PC-9 (cell line): ENCODE measurements at regions not wholly inside any gene's neighbourhood (a gene's known extent, or its start where the extent isn't known, plus 50 kb on each side); places are given as distances from the start of the nearest gene placed in this dataset.
"Not testable (repeated sequence)": the region's sequence is repeated elsewhere in the genome, so short reads cannot be mapped to it uniquely, and the experiment has no call there.

Experiments
- BruUV-seq: library from RNA; stranded (reverse); fragments of 400-500 nt; replicated peaks from 2 replicates; lab custom pipeline; 2021; lab: Mats Ljungman, UMichigan
- CTCF ChIA-PET: fragments of 300-600 bp; sonication (Branson Sonifier 250); formaldehyde crosslinking; loops from one replicate; lab custom pipeline; 2022; ENCODE audit warnings: antibody characterized with exemption; lab: Charles Lee
- POLR2A ChIA-PET: fragments of 300-600 bp; sonication (Branson Sonifier 250); formaldehyde crosslinking; loops from one replicate; lab custom pipeline; 2022; ENCODE audit warnings: antibody characterized with exemption; ENCODE audit not compliant: unreplicated experiment; lab: Charles Lee
- DNase-seq, 2 experiments: peaks; one replicate each; pipeline versions ENCODE4 v3.0.0 to v3.0.0-alpha.2; 2015 to 2022; ENCODE audit warnings: mixed read lengths in 1 of 2
- H2AFZ ChIP-seq: fragments of 200-600 bp; sonication (generic); 2 replicates; pipeline ENCODE4 v1.8.1; 2017; ENCODE audit warnings: antibody characterized with exemption
- H3F3A ChIP-seq: fragments of 200-600 bp; sonication (generic); 2 replicates; pipeline ENCODE4 v1.8.1; 2017; ENCODE audit warnings: antibody characterized with exemption, mild to moderate bottlenecking, low read depth; ENCODE audit not compliant: insufficient read depth
- H3K27ac ChIP-seq: fragments of 200-600 bp; sonication (generic); 2 replicates; pipeline ENCODE4 v1.6.1; 2016; ENCODE audit warnings: mixed run types
- H3K27me3 ChIP-seq: fragments of 200-600 bp; sonication (generic); 2 replicates; pipeline ENCODE4 v1.6.1; 2016; ENCODE audit warnings: low read depth, mixed run types; ENCODE audit not compliant: insufficient read depth
- H3K36me3 ChIP-seq: fragments of 200-600 bp; sonication (generic); 2 replicates; pipeline ENCODE4 v1.6.1; 2016; ENCODE audit warnings: low read depth, mixed run types
- H3K4me1 ChIP-seq: fragments of 200-600 bp; sonication (generic); replicated peaks from 2 replicates; pipeline ENCODE4 v1.6.1; 2016; ENCODE audit warnings: mixed run types; ENCODE audit not compliant: insufficient read depth
- H3K4me2 ChIP-seq: fragments of 200-600 bp; sonication (generic); 2 replicates; pipeline ENCODE4 v1.6.1; 2017; ENCODE audit warnings: mixed run types
- H3K4me3 ChIP-seq: fragments of 200-600 bp; sonication (generic); 2 replicates; pipeline ENCODE4 v1.6.1; 2016; ENCODE audit warnings: mixed run types
- H3K79me2 ChIP-seq: fragments of 200-600 bp; sonication (generic); 2 replicates; pipeline ENCODE4 v1.6.1; 2017; ENCODE audit warnings: low read depth, mixed run types
- H3K9me2 ChIP-seq: fragments of 200-600 bp; sonication (generic); 2 replicates; pipeline ENCODE4 v1.8.1; 2017; ENCODE audit warnings: mild to moderate bottlenecking; ENCODE audit not compliant: insufficient read depth
- H3K9me3 ChIP-seq: fragments of 200-600 bp; sonication (generic); 2 replicates; pipeline ENCODE4 v1.8.1; 2016; ENCODE audit warnings: low read depth; ENCODE audit not compliant: insufficient read depth
- H4K20me1 ChIP-seq: fragments of 200-600 bp; sonication (generic); 2 replicates; pipeline ENCODE4 v1.8.1; 2017; ENCODE audit not compliant: insufficient read depth
- CTCF ChIP-seq: fragments of 200-600 bp; sonication (generic); conservative IDR thresholded peaks from 2 replicates; pipeline ENCODE4 v1.6.1; 2017; ENCODE audit warnings: mixed run types, antibody characterized with exemption, mild to moderate bottlenecking, moderate library complexity
- EZH2 ChIP-seq: fragments of 200-600 bp; sonication (generic); IDR thresholded peaks from 2 replicates; pipeline ENCODE4 v1.8.0; 2017; ENCODE audit warnings: antibody characterized with exemption, low read depth
- intact Hi-C: fragments of 100-400 bp; cut with micrococcal nuclease; formaldehyde crosslinking; loops from one replicate; pipeline ENCODE4 v1.10.0; 2022; ENCODE audit not compliant: unreplicated experiment

GRCh38 chr5:120173125-120173524, 291.0 kb upstream of the PRR16 start:
- no peak for TF ChIP-seq CTCF
- no peak for TF ChIP-seq EZH2
- CTCF ChIA-PET, result no interaction called here
- H3K4me3 ChIP-seq, result no peak overlapping the region
- no peaks in the 10 kb centered on the region for H3K36me3 ChIP-seq
- no peak overlapping the region for H3K4me2 ChIP-seq
- no peak overlapping the region for H2AFZ ChIP-seq
- no peaks in the 10 kb centered on the region for H3K27me3 ChIP-seq
- H3K79me2 ChIP-seq, result no peaks in the 10 kb centered on the region
- peaks cover 3% of the 10 kb centered on the region; the same call in 1 of the 2 replicates for H3K9me2 ChIP-seq
- intact Hi-C loops, result no loop called here
- no peaks in the 10 kb centered on the region for H4K20me1 ChIP-seq
- H3F3A ChIP-seq, result no peaks in the 10 kb centered on the region
- H3K4me1 ChIP-seq, result no peaks in the 10 kb centered on the region
- H3K27ac ChIP-seq, result no peak overlapping the region
- POLR2A ChIA-PET, result no interaction called here
- BruUV-seq, result no TSS peak
- no peak for DNase-seq
- no peaks in the 10 kb centered on the region for H3K9me3 ChIP-seq

- Histone ChIP-seq H4K20me1 (no peaks in the 10 kb centered on the region), H3K27ac (no peak overlapping the region), H3K4me3 (no peak overlapping the region), H3K9me3 (no peaks in the 10 kb centered on the region), H3K9me2 (0 out of 2 replicates have a peak, but pooled peaks cover 2% of the 10 kb centered on the region), H3K36me3 (no peaks in the 10 kb centered on the region), H3K27me3 (no peaks in the 10 kb centered on the region), H2AFZ (no peak overlapping the region), H3K4me2 (no peak overlapping the region), H3K4me1 (no peaks in the 10 kb centered on the region), H3K79me2 (no peaks in the 10 kb centered on the region), H3F3A (no peaks in the 10 kb centered on the region)
- no peak for DNase-seq
- CTCF ChIA-PET, result no interaction called here
- POLR2A ChIA-PET, result no interaction called here
- TF ChIP-seq EZH2 (no peak), CTCF (no peak)
- no TSS peak for BruUV-seq
- intact Hi-C loops, result no loop called here
Observed at GRCh38 chr5:120174089-120174488, 290.0 kb upstream of the PRR16 start.

GRCh38 chr5:120181238-120181637, 282.9 kb upstream of the PRR16 start:
- H3K36me3 ChIP-seq, H3K4me2 ChIP-seq, H3K4me1 ChIP-seq, H3F3A ChIP-seq, H2AFZ ChIP-seq, H3K79me2 ChIP-seq, H3K4me3 ChIP-seq, POLR2A ChIA-PET, intact Hi-C loops, H3K27me3 ChIP-seq, BruUV-seq, CTCF ChIA-PET, H3K9me2 ChIP-seq, H4K20me1 ChIP-seq, H3K9me3 ChIP-seq, DNase-seq, H3K27ac ChIP-seq: not testable (repeated sequence)

GRCh38 chr5:120194650-120195049, 269.4 kb upstream of the PRR16 start:
- H3K79me2 ChIP-seq, POLR2A ChIA-PET, H3K27me3 ChIP-seq, H3K36me3 ChIP-seq, CTCF ChIA-PET, H3K9me2 ChIP-seq, H3F3A ChIP-seq, H4K20me1 ChIP-seq, H3K9me3 ChIP-seq, intact Hi-C loops, H2AFZ ChIP-seq, H3K27ac ChIP-seq, H3K4me2 ChIP-seq, H3K4me3 ChIP-seq, DNase-seq, H3K4me1 ChIP-seq, BruUV-seq: not testable (repeated sequence)
